NCI-H2227 (cell line): ENCODE measurements at regions not wholly inside any gene's neighbourhood (a gene's known extent, or its start where the extent isn't known, plus 50 kb on each side); places are given as distances from the start of the nearest gene placed in this dataset.
"Not testable (repeated sequence)": the region's sequence is repeated elsewhere in the genome, so short reads cannot be mapped to it uniquely, and the experiment has no call there.

ENCODE experiments used
- DNase-seq: peaks from one replicate; lab custom pipeline; 2025; ENCODE audit not compliant: unreplicated experiment; lab: John Stamatoyannopoulos, UW

DNA sequence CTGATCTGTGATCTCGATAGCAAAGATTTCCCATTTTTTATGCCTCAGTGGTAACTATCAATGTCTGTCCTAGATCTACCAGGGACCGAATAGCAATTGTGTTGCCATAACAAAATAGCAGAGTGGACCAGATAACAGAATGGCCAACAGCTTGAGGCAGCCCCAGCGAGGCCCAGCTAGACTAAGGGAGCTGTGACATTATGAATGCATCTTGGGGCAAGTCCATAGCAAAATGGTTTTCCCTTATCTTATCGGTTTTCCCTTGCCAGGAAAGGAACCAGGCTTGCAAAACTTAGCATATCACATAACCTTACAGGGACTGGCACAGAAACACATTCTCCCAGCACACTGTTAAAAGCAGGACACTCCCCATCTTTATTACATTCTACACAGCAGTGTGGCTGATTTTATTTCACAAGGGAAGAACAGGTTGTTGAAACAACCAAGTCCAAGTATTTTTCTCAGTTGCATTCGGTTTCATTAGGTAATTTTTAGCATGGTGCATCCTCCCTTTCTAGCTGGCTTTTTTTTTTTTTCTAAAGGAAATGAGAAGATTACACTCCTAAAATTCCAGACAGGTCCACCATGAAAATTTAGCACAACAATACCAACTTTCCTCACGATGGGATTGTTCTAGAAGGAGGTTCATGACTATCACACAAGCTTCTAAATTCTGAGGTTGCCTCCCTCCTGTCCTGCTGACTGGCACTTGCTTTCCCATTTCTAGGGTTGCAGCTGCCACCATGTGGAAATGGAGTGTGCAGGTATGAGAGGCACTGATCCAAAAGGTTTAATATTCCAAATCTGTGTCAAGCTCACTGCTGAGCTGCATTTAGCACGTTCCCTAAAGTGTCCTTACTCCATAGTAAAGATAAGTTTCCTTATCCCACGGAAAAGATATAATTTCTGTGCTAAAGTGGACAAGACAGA, 97.0 kb upstream of the SLC35G4 start:
- no peak for DNase-seq

DNA sequence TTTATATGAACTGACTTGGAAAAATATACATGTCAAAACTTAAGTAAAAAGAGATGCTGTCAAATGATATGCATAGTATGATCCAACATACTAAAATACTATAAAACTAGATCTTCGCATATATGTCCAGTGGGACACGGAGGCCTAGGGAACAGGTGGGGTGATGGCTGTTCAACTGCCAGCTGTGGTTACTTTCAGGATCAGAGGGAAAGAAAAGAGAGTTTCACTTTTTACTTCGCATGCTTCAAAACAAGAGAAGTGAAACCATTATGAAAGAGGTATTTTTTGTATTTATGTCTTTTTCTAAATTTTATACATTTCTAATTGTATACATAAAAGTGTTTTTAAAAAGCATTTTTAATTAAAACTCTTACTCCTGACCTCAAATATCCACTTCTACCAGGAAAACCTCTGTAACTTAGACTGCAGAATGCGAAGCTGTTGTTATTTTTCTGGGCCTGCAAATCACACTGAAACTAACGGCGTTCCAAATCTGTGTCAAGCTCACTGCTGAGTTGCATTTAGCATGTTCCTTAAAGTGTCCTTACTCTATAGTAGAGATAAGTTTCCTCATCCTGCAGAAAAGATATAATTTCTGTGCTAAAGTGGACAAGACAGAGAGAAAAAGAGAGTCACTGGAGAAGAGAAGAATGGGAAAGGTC, 97.8 kb upstream of the SLC35G4 start:
- DNase-seq: no peak

DNA sequence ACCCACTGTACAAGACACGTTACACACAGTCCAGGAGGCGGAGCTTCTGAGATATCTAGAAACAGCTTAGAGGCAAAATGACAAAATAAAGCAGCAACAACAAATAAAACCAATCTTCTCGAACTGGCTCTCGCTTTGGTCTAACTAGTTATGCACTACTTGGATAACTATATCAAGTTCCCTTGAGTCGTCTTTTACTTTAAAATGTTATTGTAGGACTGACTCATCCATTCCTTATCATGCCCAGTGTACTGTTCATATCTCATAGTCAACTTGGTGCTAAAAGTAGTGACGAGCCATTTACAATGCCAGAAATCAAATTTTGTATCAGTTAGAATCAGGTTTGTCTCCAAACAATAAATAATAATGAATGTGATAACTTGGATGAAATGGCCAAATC, 102.5 kb upstream of the SLC35G4 start:
- no peak for DNase-seq

DNA sequence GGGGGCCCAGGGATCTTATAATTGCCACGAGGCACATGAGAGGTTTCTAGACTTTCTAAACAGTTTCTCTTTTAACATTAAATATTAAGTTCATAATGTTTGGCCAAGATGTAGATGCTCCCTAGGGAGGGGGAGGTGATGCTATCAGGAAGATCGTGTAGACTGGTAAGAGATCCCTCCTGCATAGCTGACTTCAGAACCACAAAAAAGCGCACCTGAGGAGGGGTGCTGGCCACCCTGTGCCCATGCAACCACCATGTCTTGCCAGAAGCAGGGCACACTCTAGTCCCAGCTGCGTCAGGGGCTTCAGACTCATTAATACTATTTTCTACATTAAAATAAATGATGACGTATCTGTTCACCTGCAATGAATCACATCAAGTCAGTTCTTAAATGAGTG, 103.4 kb upstream of the SLC35G4 start:
- no peak for DNase-seq

DNA sequence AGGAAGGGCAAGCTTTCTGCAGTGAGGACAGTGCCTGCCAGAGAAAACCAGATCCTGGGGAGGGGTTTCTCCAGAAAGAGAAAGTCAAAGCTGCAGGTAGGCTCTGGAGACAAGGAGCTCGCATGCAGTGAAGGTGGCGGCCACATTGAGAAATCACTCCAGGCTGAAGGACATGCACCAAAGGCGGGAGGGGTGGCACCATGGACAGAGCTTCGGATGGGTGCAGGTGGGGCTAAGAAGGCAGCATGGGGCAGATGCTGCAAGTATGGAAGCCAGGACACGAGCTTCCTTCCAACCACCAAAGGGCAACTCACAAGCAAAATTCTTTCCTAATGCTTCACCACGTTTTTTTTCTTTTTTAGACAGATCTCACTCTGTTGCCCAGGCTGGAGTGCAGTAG, 104.4 kb upstream of the SLC35G4 start:
- DNase-seq: no peak

DNA sequence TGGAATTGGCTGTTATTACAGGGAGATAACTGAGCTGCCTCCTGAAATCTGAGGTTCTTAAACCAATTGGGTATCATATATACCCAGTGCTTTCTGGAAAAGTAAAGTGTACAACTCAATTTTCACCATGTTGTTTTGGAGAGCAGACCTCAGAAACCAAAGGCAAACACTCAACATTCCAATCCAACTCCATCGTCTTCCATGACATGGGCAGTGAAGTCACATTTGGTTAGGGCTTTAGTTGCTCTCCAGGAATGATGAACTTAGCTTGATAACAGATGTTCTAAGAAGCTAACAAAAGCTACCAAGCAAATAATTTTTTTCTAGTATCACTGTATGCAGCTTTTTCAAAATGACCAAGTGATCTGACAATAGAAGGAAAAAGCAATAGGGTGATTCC, 107.0 kb upstream of the SLC35G4 start:
- no peak for DNase-seq

DNA sequence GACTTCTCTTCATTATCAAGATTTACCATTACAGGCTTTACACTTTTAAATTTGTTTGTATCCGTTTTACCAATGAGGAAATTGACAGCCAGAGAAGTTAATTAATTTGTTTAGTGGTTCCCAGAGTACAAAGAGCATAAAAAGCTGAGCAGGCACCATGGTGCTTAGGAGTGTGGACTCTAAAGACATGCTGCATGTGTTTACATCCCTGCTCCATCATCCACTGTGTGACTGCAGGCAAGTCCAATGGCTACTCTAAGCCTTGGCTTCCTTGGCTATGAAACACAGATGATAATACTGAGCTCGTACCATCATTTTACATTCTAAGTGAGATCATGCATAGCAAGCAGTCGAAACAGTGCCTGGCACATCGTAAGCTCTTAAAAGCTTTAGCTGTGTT, 108.0 kb upstream of the SLC35G4 start:
- no peak for DNase-seq

DNA sequence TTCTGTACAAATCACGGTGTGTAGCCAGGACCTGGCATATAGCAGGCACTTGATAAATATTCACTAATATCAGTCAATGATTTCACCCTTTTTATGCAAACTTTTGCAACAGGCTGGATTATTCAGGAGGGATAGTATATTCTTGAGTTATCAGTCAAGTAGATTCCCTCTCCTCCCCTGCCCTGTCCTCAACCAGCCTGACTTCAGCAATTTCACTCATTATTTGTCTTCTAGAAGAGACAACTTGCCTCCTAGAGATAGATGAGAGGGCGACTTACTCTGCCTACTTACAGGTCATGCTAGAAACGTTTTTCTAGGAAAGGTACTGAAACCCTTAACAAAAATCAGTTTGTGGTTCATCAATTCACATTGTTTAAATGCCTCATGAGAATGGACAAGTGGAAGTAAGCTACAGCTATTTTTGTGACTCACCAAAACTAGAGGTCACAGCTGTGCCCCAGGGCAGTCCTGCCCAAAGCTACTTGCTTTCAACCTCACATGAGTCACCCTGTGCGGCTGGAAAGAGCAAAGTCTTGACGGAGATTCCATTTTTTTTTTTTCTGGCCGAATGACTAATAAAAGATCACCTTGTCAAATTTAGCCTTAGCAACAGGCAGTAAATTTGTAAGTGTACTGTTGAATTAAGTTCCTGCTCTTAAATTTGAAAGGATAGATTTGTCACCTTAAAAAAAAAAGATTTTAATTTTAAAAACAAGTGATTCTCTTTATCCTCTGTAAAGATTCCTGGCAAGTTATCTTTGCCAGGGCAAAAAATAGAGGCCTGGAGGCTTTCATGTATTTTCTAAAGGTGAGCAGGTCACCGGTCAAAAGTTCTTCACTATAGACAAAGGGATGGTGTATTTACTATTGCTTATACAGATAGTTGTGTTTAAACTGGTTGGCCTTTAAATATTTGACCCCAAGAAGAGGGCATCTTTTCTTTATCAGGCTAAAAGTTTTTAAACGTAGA, 109.0 kb upstream of the SLC35G4 start:
- no peak for DNase-seq

DNA sequence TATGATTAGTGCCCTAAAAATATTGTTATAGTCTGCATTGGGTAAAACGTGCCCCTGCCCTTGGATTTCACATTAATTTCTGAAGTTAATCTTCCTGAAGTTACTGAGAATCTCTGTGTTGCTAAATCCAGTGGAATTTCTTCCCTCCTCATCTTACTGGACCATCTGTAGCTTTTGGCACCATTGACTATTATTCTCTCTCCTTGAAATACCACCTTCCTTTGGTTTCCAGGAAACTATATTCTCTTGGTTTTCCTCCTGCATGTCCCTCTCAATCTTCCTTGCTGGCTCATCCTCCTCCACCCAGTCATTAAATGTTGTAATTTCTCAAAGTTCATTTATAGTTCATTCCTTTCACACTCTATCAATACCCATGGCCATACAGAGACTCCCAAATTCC, 110.6 kb upstream of the SLC35G4 start:
- no peak for DNase-seq

DNA sequence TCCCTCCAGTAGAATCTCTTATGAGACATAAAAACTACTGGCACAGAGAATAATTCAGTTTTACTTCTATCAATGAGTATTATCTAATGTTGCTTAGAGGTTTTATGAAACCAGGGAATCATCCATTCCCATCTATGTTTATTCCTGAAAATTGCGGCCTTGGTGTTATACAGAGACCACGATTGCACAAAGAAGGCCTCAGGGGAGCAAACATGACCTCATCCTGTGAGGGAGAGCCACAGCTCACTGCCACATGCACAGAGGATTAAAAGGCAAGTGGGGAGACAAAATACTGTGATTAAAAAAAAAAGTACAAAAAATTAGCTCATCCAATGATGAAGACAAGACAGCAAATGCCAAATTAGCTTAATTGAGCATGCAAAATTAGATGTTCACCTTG, 111.8 kb upstream of the SLC35G4 start:
- no peak for DNase-seq

DNA sequence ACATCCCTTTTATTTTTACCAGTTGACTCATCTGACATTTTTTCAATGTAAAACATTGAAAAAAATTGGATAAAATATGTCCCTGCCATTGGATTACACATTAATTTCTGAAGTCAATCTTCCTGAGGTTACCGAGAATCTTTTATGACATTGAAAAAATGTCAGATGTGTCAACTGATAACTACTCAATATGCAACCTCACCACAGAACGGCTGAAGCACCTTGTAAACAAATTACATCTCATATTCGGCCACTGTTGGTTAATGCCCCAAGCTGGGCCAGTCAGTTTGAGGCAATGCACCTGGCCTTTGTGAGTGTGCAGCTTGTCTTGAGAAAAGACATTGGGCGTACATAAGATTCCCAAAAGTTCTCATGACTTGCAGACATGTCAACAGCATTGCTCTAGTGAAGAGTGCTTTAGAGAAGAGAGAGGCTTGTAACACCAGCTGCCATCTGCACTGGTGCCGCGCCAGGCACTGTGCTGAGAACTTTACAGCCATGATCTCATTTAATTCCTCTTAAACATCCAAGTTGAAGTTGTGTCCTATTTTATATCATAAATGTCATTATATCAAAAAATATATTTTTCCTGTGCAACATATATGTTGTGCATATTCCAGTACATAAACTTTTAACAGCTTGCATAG, 112.7 kb upstream of the SLC35G4 start:
- DNase-seq: no peak

DNA sequence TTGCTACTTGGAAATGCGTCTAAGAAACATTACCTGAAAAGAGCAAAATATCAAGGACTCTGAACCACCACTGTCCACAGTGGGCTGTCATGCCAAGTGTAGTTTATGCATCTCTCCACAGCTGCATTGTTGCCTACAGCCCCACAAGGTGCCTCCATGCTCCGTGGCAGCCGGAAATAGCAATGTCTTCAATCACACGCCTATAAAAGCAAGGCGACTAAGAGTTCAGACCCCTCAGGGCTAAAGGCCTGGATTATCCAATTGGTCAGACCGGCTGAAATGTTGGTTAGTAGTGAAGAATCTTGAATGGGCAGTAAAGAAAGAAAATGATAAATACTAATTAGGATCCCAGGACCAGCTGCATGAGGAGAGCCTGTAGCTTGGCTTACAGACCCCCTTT, 114.0 kb upstream of the SLC35G4 start:
- no peak for DNase-seq

DNA sequence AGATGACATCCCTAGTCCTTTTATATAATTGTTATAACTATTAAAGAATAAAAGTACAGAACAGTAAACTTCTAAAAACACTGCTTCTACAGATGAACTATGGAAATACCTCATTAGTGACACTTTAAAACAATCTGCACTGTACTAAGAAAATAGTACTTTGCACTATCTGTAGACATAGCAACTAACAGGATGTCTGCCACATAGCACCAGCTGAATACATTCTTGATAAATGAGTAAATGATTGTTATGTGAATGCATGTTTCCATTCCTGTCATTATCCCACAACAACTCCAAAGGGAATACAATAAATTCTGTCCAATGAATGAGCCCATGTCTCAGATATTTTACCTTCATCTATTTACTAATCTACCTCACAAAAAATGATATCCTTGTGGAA, 115.3 kb upstream of the SLC35G4 start:
- DNase-seq: no peak

DNA sequence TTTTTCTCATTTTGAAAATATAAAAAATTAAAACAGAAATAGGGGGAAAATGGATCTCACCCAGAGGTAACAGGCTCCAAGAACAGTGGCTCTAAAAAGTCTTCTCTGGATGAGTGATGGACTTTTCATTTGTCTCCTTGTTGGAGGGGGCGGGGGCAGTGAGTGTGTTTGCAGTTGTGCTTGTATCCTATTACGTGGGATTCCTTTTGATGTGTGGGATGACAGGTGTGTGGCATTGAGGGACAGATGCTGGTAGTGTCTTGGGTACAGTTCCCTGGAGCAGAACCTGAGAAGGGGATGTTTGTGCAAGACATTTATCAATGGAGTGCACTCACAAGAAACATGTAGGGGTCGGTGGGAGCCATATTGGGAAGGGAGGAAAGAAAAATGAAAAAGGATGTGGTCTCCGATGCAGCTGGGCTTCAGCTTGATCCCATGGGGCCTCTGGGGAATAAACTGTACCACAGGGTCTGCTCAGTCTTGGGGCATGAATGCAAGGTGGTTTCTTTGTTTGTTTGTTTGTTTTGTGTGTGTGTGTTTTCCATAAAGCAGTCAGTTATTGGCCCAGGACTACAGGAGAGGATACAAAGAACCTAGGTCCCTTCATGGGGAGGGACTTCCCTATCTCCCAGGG, 120.0 kb upstream of the SLC35G4 start:
- no peak for DNase-seq

DNA sequence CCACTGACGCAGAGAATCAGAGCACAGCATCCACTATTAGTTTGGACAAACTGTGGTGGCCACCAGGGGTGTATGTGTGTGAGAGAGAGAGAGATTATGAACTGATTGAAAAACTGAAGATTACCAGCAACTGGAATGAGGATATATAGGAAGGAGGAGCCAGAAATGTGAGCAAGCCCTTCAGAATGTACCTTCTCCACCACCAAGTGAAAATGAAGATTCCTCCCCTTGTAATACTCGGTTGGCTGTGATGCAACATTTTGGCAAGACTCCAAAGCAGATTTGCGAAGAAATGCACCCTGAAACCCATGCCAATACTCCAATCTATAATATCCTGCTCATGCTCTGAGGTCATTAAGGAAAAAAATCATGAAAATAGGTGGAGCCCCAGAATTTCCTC, 121.2 kb upstream of the SLC35G4 start:
- DNase-seq: no peak

DNA sequence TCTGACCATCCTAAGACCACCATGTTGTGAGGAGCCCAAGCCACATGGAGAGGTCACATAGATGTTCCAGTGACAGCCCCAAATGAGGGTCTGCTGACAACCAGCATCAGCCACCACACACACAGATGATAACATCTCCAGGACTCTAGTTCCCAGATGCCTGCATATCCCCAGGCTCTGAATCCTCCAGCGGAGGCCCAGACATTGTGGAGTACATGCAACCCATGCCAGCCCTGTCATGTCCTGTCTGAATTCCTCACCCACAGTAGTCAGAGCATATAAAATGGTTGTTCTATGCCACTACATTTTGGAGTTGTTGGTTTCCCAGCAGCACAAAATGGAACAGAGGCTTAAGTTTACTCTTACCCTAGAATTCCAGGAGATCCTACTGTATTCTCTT, 122.0 kb upstream of the SLC35G4 start:
- DNase-seq: no peak

DNA sequence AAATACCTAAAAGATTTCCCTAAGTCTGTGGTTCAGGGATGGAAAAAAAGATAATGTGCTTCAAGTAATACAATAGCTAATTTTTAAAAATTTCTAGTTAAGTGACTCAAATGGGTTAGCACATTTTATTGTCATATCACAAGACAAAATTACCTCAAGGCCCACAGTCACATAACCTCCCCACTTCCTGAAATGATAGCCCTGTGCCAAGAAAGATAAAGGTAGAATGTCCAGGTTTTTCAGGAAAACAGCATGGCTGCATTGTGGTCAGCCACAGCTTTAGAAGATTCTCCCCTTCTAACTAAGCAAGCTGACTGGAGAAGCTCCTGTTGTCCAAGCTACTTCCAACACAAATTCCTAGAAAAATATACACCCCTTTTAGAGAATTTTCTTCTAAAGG, 127.1 kb upstream of the SLC35G4 start:
- DNase-seq: no peak

DNA sequence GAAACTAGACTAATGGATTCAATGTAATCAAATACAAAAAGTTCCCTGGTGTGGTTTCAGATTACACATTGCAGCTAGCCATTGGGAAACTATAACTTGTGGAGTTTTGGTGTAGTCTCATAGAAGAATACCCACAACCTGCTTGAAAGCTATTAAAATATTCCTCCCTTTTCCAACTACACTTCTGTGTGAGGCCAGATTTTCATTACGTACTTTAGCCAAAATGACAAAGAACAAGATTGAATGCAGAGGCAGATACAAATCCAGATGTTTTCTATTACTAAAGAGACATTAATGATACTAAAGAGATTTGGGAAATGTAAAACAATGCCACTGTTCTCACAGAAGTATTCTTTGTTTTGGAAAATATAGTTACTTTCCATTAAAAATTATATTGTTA, 128.7 kb upstream of the SLC35G4 start:
- no peak for DNase-seq

DNA sequence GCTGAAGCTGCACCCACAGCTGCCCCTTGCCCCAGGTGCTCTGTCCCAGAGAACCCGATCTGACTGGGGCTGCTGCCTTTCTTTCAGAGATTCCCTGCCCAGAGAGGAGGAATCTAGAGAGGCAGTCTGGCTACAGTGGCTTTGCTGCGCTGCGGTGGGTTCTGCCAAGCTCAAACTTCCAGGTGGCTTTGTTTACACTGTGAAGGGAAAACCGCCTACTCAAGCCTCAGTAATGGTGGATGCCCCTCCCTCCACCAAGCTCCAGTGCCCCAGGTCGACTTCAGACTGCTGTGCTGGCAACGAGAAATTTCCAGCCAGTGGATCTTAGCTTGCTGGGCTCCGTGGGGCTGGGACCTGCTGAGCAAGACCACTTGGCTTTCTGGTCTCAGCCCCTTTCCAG, 130.4 kb upstream of the SLC35G4 start:
- not testable (repeated sequence) for DNase-seq

DNA sequence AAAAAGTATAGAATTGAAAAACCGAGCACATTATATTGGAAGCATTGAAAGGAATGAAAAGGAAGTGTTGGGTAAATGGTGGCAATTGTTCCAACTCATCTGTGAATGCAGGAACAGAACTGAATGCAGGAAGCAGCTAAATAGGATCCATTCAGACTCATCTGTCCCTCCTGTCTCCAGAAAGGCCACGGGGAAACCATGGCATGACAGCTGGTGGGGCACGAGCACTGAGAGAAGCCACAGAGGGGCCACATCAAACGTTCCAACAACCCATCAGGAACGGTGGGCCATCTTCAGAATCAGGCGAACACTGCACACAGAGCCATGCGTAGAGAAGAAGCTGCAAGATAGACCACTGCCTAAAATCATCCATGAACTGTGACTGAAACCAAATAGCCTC, 138.5 kb upstream of the SLC35G4 start:
- DNase-seq: no peak
